ENCODE measurements at regions not wholly inside any gene's neighbourhood (a gene's known extent, or its start where the extent isn't known, plus 50 kb on each side); places are given as distances from the start of the nearest gene placed in this dataset.

GRCh38 chr6:23245572-23245971 lies 676.2 kb downstream of the HDGFL1 start:
- no peak overlapping the region for H3K4me2 ChIP-seq
- H3K4me1 ChIP-seq (ENCODE audit: insufficient read depth) = peaks cover 6% of the 10 kb centered on the region
- H3K36me3 ChIP-seq (replicated peaks; ENCODE audit: insufficient read depth, low read depth) = no peaks in the 10 kb centered on the region
- H3K4me3 ChIP-seq = no peak overlapping the region
- no peaks in the 10 kb centered on the region for H4K20me1 ChIP-seq (ENCODE audit: insufficient read depth, poor library complexity, severe bottlenecking)
- no peaks in the 10 kb centered on the region for H3K9me3 ChIP-seq (ENCODE audit: low read depth)
- no peak for DNase-seq (ENCODE audit: low spot score)
- no peaks in the 10 kb centered on the region for H3K27me3 ChIP-seq
- H3K9me2 ChIP-seq (replicated peaks; ENCODE audit: insufficient read depth) = no peaks in the 10 kb centered on the region
- no peaks in the 10 kb centered on the region for H3K79me2 ChIP-seq
- no peak overlapping the region for H3K27ac ChIP-seq
- TF ChIP-seq EZH2 (IDR thresholded peaks at IDR 0.05; ENCODE audit: borderline replicate concordance) (no peak), EZH2phosphoT487 (IDR thresholded peaks at IDR 0.05; ENCODE audit: low read depth, severe bottlenecking, unreplicated experiment) (no peak), CTCF (IDR thresholded peaks at IDR 0.05; ENCODE audit: poor library complexity) (no peak)
- no peak overlapping the region for H2AFZ ChIP-seq

GRCh38 chr6:23246896-23247295 lies 677.5 kb downstream of the HDGFL1 start:
- Histone ChIP-seq H3K36me3 (replicated peaks; ENCODE audit: insufficient read depth, low read depth) (no peaks in the 10 kb centered on the region), H3K9me3 (ENCODE audit: low read depth) (no peaks in the 10 kb centered on the region), H3K27me3 (no peaks in the 10 kb centered on the region), H3K79me2 (no peaks in the 10 kb centered on the region), H3K4me1 (ENCODE audit: insufficient read depth) (no peaks in the 10 kb centered on the region), H3K4me3 (no peak overlapping the region), H3K9me2 (replicated peaks; ENCODE audit: insufficient read depth) (no peaks in the 10 kb centered on the region), H3K27ac (no peak overlapping the region), H3K4me2 (no peak overlapping the region), H2AFZ (no peak overlapping the region), H4K20me1 (ENCODE audit: insufficient read depth, poor library complexity, severe bottlenecking) (no peaks in the 10 kb centered on the region)
- WGBS (ENCODE audit: low lambda C conversion rate, missing lambda C conversion rate) = 93% methylated on average over 4 of the region's 4 CpGs
- no peak for DNase-seq (ENCODE audit: low spot score)
- TF ChIP-seq EZH2phosphoT487 (IDR thresholded peaks at IDR 0.05; ENCODE audit: low read depth, severe bottlenecking, unreplicated experiment) = no peak
- TF ChIP-seq EZH2 (IDR thresholded peaks at IDR 0.05; ENCODE audit: borderline replicate concordance) = no peak
- TF ChIP-seq CTCF (IDR thresholded peaks at IDR 0.05; ENCODE audit: poor library complexity) = no peak

- H3K4me1 ChIP-seq (ENCODE audit: insufficient read depth) = no peaks in the 10 kb centered on the region
- H4K20me1 ChIP-seq (ENCODE audit: insufficient read depth, poor library complexity, severe bottlenecking) = no peaks in the 10 kb centered on the region
- no peaks in the 10 kb centered on the region for H3K27me3 ChIP-seq
- DNase-seq (ENCODE audit: low spot score) = no peak
- H3K36me3 ChIP-seq (replicated peaks; ENCODE audit: insufficient read depth, low read depth) = no peaks in the 10 kb centered on the region
- H3K4me2 ChIP-seq = no peak overlapping the region
- 95% methylated on average over 2 of the region's 2 CpGs for WGBS (ENCODE audit: low lambda C conversion rate, missing lambda C conversion rate)
- no peak overlapping the region for H2AFZ ChIP-seq
- H3K79me2 ChIP-seq = no peaks in the 10 kb centered on the region
- H3K27ac ChIP-seq = no peak overlapping the region
- no peaks in the 10 kb centered on the region for H3K9me3 ChIP-seq (ENCODE audit: low read depth)
- no peak overlapping the region for H3K4me3 ChIP-seq
- H3K9me2 ChIP-seq (replicated peaks; ENCODE audit: insufficient read depth) = no peaks in the 10 kb centered on the region
- TF ChIP-seq CTCF (IDR thresholded peaks at IDR 0.05; ENCODE audit: poor library complexity) = no peak
- no peak for TF ChIP-seq EZH2 (IDR thresholded peaks at IDR 0.05; ENCODE audit: borderline replicate concordance)
- no peak for TF ChIP-seq EZH2phosphoT487 (IDR thresholded peaks at IDR 0.05; ENCODE audit: low read depth, severe bottlenecking, unreplicated experiment)
Observed at GRCh38 chr6:23250556-23250955, 681.2 kb downstream of the HDGFL1 start.

- Histone ChIP-seq H2AFZ (no peak overlapping the region), H3K4me1 (ENCODE audit: insufficient read depth) (no peaks in the 10 kb centered on the region), H3K9me3 (ENCODE audit: low read depth) (no peaks in the 10 kb centered on the region), H4K20me1 (ENCODE audit: insufficient read depth, poor library complexity, severe bottlenecking) (no peaks in the 10 kb centered on the region), H3K36me3 (replicated peaks; ENCODE audit: insufficient read depth, low read depth) (no peaks in the 10 kb centered on the region), H3K79me2 (no peaks in the 10 kb centered on the region), H3K4me2 (no peak overlapping the region), H3K27me3 (no peaks in the 10 kb centered on the region), H3K27ac (no peak overlapping the region), H3K4me3 (no peak overlapping the region), H3K9me2 (replicated peaks; ENCODE audit: insufficient read depth) (no peaks in the 10 kb centered on the region)
- WGBS (ENCODE audit: low lambda C conversion rate, missing lambda C conversion rate) = 95% methylated on average over 2 of the region's 2 CpGs
- DNase-seq (ENCODE audit: low spot score) = no peak
- TF ChIP-seq CTCF (IDR thresholded peaks at IDR 0.05; ENCODE audit: poor library complexity) (no peak), EZH2phosphoT487 (IDR thresholded peaks at IDR 0.05; ENCODE audit: low read depth, severe bottlenecking, unreplicated experiment) (no peak), EZH2 (IDR thresholded peaks at IDR 0.05; ENCODE audit: borderline replicate concordance) (no peak)
Observed at GRCh38 chr6:23262864-23263263, 693.5 kb downstream of the HDGFL1 start.
